ENCODE measurements at regions not wholly inside any gene's neighbourhood (a gene's known extent, or its start where the extent isn't known, plus 50 kb on each side); places are given as distances from the start of the nearest gene placed in this dataset.

DNA sequence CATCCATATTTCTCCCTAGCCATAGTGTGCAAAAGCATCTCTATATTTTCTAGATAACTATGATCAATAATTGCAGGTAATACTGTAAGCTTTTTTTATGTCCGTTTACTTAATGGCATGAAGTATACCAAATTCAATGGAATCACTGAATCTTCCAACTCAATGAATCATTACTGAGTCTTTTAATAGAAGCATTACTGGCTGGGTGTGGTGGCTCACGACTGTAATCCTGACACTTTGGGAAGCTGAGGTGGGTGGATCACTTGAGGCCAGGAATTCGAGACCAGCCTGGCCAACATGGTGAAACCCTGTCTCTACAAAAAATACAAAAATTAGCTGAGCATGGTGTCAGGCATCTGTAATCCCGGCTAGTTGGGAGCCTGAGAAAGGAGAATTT is 372.5 kb downstream of the BMPER start:
- BruUV-seq (replicated peaks): no TSS peak
- TF ChIP-seq CTCF (conservative IDR thresholded peaks at IDR 0.05; ENCODE audit: low read depth, low read length): no peak
- TF ChIP-seq EZH2 (IDR thresholded peaks at IDR 0.05; ENCODE audit: borderline replicate concordance, low read depth, low read length, poor library complexity, severe bottlenecking): no peak
- no peak overlapping the region for H3K4me3 ChIP-seq (ENCODE audit: low read depth, low read length, poor library complexity, severe bottlenecking)
- no peak overlapping the region for H3K27ac ChIP-seq (ENCODE audit: low read depth, low read length, poor library complexity, severe bottlenecking)
- ChIA-PET CTCF (no interaction called here), POLR2A (ENCODE audit: low non-redundant PET) (no interaction called here)
- H3K36me3 ChIP-seq (ENCODE audit: insufficient read depth, low read length, poor library complexity, severe bottlenecking): no peaks in the 10 kb centered on the region
- intact Hi-C loops (cut with micrococcal nuclease; ENCODE audit: unreplicated experiment): no loop called here
- H3K27me3 ChIP-seq (replicated peaks; ENCODE audit: insufficient read depth, low read depth, low read length, poor library complexity): no peaks in the 10 kb centered on the region
- H3K4me1 ChIP-seq (ENCODE audit: insufficient read depth, low read length, poor library complexity, severe bottlenecking): no peaks in the 10 kb centered on the region
- H3K9me3 ChIP-seq (ENCODE audit: low read depth, low read length, poor library complexity, severe bottlenecking): no peaks in the 10 kb centered on the region
- no peak for DNase-seq (ENCODE audit: low spot score)

GRCh38 chr7:34281260-34281659 is 375.9 kb downstream of the BMPER start:
- no peaks in the 10 kb centered on the region for H3K27me3 ChIP-seq (replicated peaks; ENCODE audit: insufficient read depth, low read depth, low read length, poor library complexity)
- no peak for TF ChIP-seq EZH2 (IDR thresholded peaks at IDR 0.05; ENCODE audit: borderline replicate concordance, low read depth, low read length, poor library complexity, severe bottlenecking)
- TF ChIP-seq CTCF (conservative IDR thresholded peaks at IDR 0.05; ENCODE audit: low read depth, low read length): peak; percentile 31; the same call in 1 of the 2 replicates
- no TSS peak for BruUV-seq (replicated peaks)
- DNase-seq (ENCODE audit: low spot score): peak; percentile 32
- no peak overlapping the region for H3K27ac ChIP-seq (ENCODE audit: low read depth, low read length, poor library complexity, severe bottlenecking)
- H3K9me3 ChIP-seq (ENCODE audit: low read depth, low read length, poor library complexity, severe bottlenecking): no peaks in the 10 kb centered on the region
- H3K4me1 ChIP-seq (ENCODE audit: insufficient read depth, low read length, poor library complexity, severe bottlenecking): no peaks in the 10 kb centered on the region
- CTCF ChIA-PET: no interaction called here
- POLR2A ChIA-PET (ENCODE audit: low non-redundant PET): no interaction called here
- H3K4me3 ChIP-seq (ENCODE audit: low read depth, low read length, poor library complexity, severe bottlenecking): no peak overlapping the region
- intact Hi-C loops (cut with micrococcal nuclease; ENCODE audit: unreplicated experiment): no loop called here
- H3K36me3 ChIP-seq (ENCODE audit: insufficient read depth, low read length, poor library complexity, severe bottlenecking): no peaks in the 10 kb centered on the region

- no peaks in the 10 kb centered on the region for H3K27me3 ChIP-seq (replicated peaks; ENCODE audit: insufficient read depth, low read depth, low read length, poor library complexity)
- H3K9me3 ChIP-seq (ENCODE audit: low read depth, low read length, poor library complexity, severe bottlenecking): no peaks in the 10 kb centered on the region
- TF ChIP-seq EZH2 (IDR thresholded peaks at IDR 0.05; ENCODE audit: borderline replicate concordance, low read depth, low read length, poor library complexity, severe bottlenecking) (no peak), CTCF (conservative IDR thresholded peaks at IDR 0.05; ENCODE audit: low read depth, low read length) (no peak)
- no peak overlapping the region for H3K27ac ChIP-seq (ENCODE audit: low read depth, low read length, poor library complexity, severe bottlenecking)
- H3K36me3 ChIP-seq (ENCODE audit: insufficient read depth, low read length, poor library complexity, severe bottlenecking): no peaks in the 10 kb centered on the region
- H3K4me3 ChIP-seq (ENCODE audit: low read depth, low read length, poor library complexity, severe bottlenecking): no peak overlapping the region
- no peak for DNase-seq (ENCODE audit: low spot score)
- no peaks in the 10 kb centered on the region for H3K4me1 ChIP-seq (ENCODE audit: insufficient read depth, low read length, poor library complexity, severe bottlenecking)
- POLR2A ChIA-PET (ENCODE audit: low non-redundant PET): no interaction called here
- BruUV-seq (replicated peaks): no TSS peak
- intact Hi-C loops (cut with micrococcal nuclease; ENCODE audit: unreplicated experiment): no loop called here
- CTCF ChIA-PET: no interaction called here
Observed at GRCh38 chr7:34282271-34282670, 375.7 kb upstream of the NPSR1 start.

All from A673 (cell line).